Epithelial cell of proximal tubule (primary cell): ENCODE measurements at regions not wholly inside any gene's neighbourhood (a gene's known extent, or its start where the extent isn't known, plus 50 kb on each side); places are given as distances from the start of the nearest gene placed in this dataset.
"Not testable (repeated sequence)": the region's sequence is repeated elsewhere in the genome, so short reads cannot be mapped to it uniquely, and the experiment has no call there.

Experiments
- DNase-seq: peaks from one replicate; pipeline ENCODE4 v3.0.0-alpha.2; 2011; ENCODE audit warnings: low read depth
- H3K4me3 ChIP-seq: 2 replicates; pipeline ENCODE4 v1.5.1; 2011; ENCODE audit warnings: low read depth, mild to moderate bottlenecking, low read length
- TF ChIP-seq, protein P1 (sequence below): conservative IDR thresholded peaks from 2 replicates; pipeline ENCODE4 v1.5.1; 2012; ENCODE audit warnings: low read depth, mild to moderate bottlenecking, low read length

DNA sequence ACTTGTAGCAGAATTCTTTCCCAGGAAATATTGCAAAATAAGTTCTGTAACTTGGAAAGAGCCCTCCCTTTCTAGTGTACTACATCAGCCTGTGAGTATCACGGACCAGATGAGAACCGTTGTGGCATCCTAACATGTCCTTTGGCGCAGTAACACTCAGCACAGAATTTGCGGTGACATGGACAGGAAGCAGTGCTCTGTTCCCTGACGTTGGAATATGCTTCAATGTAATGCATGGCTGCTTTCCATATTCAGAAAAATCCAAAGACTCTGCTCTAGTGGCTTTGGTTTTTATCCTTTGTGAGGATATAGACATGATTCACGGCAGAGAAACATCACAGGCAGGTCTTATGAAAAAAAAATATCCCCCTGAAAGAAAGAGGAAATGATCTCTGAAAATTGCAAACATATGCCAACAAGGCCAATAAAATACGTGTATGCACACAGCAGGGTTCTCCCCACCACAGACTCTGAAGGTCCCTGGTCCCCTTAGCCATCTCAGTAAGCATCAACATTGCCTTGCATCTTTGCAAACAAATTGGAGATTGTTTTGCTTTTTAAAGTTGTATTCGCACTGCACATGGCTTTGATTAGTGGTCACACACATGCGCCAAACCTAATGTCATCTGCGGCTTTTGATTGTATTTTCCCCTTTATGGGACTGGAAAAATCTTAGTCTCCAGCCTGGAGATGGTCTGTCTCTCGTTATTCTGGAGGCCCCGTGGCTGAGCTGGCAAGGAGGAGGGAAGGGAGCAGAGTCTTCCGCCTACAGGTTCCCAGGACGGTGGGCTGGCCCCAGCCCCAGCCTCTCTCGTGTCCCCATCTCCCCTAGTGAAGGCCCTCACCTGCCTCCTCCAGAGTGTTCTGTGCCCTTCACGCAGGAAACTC is 122.9 kb downstream of the COPS8 start:
- DNase-seq = no peak
- TF ChIP-seq, protein P1, sequence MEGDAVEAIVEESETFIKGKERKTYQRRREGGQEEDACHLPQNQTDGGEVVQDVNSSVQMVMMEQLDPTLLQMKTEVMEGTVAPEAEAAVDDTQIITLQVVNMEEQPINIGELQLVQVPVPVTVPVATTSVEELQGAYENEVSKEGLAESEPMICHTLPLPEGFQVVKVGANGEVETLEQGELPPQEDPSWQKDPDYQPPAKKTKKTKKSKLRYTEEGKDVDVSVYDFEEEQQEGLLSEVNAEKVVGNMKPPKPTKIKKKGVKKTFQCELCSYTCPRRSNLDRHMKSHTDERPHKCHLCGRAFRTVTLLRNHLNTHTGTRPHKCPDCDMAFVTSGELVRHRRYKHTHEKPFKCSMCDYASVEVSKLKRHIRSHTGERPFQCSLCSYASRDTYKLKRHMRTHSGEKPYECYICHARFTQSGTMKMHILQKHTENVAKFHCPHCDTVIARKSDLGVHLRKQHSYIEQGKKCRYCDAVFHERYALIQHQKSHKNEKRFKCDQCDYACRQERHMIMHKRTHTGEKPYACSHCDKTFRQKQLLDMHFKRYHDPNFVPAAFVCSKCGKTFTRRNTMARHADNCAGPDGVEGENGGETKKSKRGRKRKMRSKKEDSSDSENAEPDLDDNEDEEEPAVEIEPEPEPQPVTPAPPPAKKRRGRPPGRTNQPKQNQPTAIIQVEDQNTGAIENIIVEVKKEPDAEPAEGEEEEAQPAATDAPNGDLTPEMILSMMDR = no peak
- H3K4me3 ChIP-seq = no peak overlapping the region

DNA sequence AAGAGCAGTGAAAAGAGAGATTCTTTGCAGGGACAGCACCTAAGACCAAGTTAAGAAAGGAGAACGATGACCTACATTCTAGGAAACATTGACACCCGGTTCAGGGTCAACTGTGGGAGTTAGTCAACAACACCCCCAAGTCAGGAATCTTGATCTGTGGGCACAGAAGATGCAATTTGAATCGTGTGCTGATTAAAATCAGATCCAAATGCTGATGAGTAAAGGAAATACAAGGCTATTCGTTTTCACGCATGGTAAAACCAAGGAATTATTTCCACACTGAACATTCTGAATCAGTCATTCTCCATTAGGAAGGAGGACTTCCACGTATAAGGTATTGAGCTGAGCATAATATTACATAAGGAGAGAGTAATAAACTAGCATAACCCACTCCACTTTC is 124.2 kb downstream of the COPS8 start:
- TF ChIP-seq, protein P1 = no peak
- DNase-seq = no peak
- H3K4me3 ChIP-seq = no peak overlapping the region

DNA sequence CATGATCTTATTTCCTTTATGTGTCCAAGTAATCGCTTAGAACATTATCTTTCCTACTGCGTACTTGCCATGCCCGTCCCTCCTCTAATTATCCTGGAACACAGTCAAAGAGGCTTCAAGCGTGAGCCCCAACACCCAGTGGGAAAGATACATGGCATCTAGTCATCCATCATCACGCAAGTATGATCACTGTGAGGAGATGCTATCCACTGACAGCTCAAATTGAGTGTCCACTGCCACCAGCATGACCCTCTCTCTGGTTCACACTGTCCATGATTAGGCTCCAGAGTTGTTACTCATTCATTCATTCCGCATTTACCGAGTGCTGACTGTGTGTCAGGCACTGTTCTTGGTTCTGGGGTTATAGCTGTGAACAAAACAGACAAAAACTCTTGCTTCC is 124.6 kb downstream of the COPS8 start:
- TF ChIP-seq, protein P1 = no peak
- no peak overlapping the region for H3K4me3 ChIP-seq
- DNase-seq = no peak

DNA sequence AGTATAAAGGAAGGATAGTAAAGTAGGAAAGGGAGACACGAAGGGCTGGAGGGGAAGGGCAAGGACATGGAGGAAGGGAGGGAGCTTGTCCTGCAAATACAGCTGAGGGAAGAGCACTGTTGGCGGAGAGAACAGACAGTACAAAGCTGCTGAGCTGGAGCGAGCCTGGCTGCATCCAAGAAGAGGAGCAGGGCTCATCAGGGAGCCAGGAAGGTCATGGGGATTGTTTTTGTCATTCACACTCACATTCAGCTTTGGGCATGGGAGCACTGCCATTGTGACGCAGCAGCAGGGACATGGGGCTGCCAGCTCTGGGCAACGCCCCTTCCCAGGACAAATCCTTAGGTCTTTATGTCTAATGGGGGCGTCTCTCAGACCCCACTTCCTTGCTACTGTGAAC is 125.1 kb downstream of the COPS8 start:
- TF ChIP-seq, protein P1 = no peak
- H3K4me3 ChIP-seq = no peak overlapping the region
- DNase-seq = no peak

DNA sequence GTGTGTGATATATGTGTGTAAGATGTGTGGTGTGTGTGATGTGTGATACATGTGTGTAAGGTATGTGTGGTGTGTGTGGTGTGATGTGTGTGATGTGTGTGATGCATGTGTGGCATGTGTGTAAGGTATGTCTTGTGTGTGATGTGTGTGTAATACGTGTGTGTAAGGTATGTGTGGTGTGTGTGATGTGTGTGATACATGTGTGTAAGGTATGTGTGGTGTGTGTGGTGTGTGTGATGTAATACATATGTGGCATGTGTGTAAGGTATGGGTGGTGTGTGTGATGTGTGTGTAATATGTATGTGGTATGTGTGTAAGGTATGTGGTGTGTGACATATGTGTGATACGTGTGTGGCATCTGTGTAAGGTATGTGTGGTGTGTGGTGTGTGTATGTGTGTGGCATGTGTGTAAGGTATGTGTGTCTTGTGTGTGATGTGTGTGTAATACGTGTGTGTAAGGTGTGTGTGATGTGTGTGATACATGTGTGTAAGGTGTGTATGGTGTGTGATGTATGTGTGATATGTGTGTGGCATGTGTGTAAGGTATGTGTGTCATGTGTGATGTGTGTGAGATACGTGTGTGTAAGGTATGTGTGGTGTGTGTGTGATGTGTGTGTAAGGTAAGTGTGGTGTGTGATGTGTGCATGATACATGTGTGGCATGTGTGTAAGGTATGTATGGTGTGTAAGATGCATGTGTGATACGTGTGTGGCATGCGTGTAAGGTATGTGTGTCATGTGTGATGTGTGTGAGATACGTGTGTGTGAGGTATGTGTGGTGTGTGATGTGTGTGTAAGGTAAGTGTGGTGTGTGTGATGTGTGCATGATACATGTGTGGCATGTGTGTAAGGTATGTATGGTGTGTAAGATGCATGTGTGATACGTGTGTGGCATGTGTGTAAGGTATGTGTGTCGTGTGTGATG is 126.9 kb downstream of the COPS8 start:
- DNase-seq, H3K4me3 ChIP-seq: not testable (repeated sequence)

DNA sequence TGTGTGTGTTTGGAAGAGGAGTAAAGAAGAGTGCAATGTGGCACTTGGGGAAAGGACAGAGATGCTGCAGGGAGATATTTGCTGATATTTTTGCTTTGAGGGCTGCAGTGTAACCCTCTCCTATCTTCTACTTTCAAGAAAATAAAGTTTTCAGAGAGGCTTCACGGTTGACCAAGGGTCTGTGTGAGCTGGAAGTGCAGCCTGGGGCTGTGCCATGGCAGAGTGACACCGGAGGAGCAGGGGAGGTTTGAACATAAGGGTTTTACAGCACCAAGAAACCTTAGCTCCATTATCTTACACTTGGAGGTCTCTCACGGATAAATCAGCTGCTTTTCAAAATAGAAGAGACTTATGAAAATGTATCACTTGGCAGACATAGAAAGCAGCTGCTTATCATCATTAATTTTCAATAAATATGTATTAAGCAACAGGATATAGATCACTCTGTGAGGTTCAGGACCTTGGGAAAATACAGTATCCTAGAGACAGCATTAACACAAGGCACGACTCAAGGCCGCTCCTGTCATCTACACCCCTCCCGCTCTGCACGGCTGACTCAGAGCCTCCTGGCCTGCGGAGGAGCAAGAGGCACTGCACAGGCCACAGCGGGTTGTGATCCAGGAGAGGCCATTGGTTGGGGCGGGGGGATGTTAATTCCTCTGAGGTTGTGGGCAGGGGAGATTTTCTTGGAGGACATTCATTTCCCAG is 127.8 kb downstream of the COPS8 start:
- DNase-seq = no peak
- no peak overlapping the region for H3K4me3 ChIP-seq
- TF ChIP-seq, protein P1 = no peak
